Activated naive CD8-positive, alpha-beta T cell treated with anti-CD3 and anti-CD28 coated beads, Interleukin-2, amount 50 U/mL, for 24 hours (primary cell): ENCODE measurements at regions not wholly inside any gene's neighbourhood (a gene's known extent, or its start where the extent isn't known, plus 50 kb on each side); places are given as distances from the start of the nearest gene placed in this dataset.
"Not testable (repeated sequence)": the region's sequence is repeated elsewhere in the genome, so short reads cannot be mapped to it uniquely, and the experiment has no call there.

Experiments used
- ATAC-seq: fragments of 150-1000 bp; cut with Tn5 transposase; one replicate; pipeline ENCODE4 v1.10.0; 2021
- DNase-seq: peaks from one replicate; pipeline ENCODE4 v3.0.0; 2021
- H3K27ac Mint-ChIP-seq: one replicate; pipeline ENCODE4 v1.8.0; 2021; ENCODE audit warnings: mild to moderate bottlenecking, mixed read lengths
- H3K27me3 Mint-ChIP-seq: one replicate; pipeline ENCODE4 v1.8.0; 2021; ENCODE audit warnings: mixed read lengths
- H3K36me3 Mint-ChIP-seq: one replicate; pipeline ENCODE4 v1.8.0; 2021; ENCODE audit warnings: low read depth, mixed read lengths
- H3K4me1 Mint-ChIP-seq: one replicate; pipeline ENCODE4 v1.8.0; 2021; ENCODE audit warnings: mixed read lengths
- H3K4me3 Mint-ChIP-seq: one replicate; pipeline ENCODE4 v1.8.0; 2021; ENCODE audit warnings: mild to moderate bottlenecking, moderate library complexity, mixed read lengths
- H3K9me3 Mint-ChIP-seq: one replicate; pipeline ENCODE4 v1.8.0; 2021; ENCODE audit warnings: mixed read lengths

- Mint-ChIP-seq H3K27me3 (peaks cover 15% of the 10 kb centered on the region), H3K9me3 (no peaks in the 10 kb centered on the region), H3K27ac (no peak overlapping the region), H3K36me3 (no peaks in the 10 kb centered on the region), H3K4me3 (no peak overlapping the region), H3K4me1 (no peaks in the 10 kb centered on the region)
- DNase-seq (no peak), ATAC-seq (no peak)
Observed at GRCh38 chr7:29619111-29619510, 55.5 kb downstream of the PRR15 start.

- H3K27ac Mint-ChIP-seq = no peak overlapping the region
- peaks cover 17% of the 10 kb centered on the region for H3K27me3 Mint-ChIP-seq
- no peak overlapping the region for H3K4me3 Mint-ChIP-seq
- no peaks in the 10 kb centered on the region for H3K9me3 Mint-ChIP-seq
- no peak for DNase-seq
- H3K4me1 Mint-ChIP-seq = no peaks in the 10 kb centered on the region
- H3K36me3 Mint-ChIP-seq = no peaks in the 10 kb centered on the region
- ATAC-seq = no peak
Observed at GRCh38 chr7:29619848-29620555, 56.4 kb downstream of the PRR15 start.

DNA sequence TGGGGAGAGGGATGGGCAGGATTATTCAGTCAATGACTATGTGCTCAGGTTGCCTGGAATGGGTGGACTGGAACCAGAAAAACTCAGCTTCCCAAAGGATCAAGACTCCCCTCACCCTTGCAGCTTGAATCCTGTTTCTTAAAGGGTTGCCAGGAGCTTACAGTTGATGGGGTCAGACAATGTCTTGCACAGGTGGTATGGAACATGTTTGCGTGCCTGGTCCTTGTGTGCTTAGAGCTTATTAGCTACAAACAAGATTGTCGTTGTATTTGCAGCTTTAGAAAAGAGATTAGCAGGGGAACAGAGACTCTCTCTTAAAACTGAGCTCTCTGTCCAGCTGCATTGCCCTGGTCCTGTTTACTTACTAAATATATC lies 56.9 kb downstream of the PRR15 start:
- Mint-ChIP-seq H3K36me3 (no peaks in the 10 kb centered on the region), H3K9me3 (no peaks in the 10 kb centered on the region), H3K4me3 (no peak overlapping the region), H3K27ac (no peak overlapping the region), H3K4me1 (no peaks in the 10 kb centered on the region), H3K27me3 (peaks cover 19% of the 10 kb centered on the region)
- no peak for DNase-seq
- no peak for ATAC-seq

DNA sequence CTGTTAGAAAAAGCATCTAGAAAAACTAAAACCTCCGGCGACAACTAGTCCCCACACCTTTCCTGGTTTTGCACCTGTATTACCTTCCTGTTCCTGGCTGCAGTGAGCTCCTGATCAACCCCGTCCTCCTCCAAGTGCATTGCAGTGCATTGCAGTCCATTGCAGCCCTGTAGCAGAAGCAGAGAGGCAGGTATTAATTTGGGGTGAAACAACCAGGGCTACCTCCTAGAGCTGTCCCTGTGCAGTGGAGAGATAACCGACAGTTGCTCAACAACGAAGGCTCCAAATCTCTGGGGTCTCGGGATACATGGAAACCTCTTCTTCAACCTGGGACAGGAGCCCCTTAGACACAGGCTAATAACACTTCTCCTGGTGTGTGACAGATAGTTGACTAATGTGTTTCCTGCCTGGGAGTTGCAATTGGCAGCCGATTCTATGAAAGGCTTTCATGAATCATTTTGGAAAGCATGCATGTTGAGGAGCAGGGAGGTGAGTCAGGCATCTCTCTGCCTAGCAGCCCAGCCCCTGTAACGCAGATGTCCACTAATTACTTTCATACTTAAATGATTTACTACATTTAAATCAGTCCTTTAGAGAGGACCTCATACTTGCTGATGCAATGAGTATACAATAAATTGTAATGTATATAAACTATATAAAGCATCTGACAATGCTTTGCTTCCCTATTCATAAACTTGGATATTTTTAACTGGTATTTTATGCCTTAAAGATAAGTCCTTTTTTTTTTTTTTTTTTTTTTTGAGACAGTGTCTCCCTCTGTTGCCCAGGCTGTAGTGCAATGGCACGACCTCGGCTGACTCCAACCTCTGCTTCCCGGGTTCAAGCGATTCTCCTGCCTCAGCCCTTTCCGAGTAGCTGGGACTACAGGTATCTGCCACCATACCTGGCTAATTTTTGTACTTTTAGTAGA lies 59.0 kb downstream of the PRR15 start:
- Mint-ChIP-seq H3K4me3 (no peak overlapping the region), H3K9me3 (no peaks in the 10 kb centered on the region), H3K36me3 (no peaks in the 10 kb centered on the region), H3K27ac (no peak overlapping the region), H3K4me1 (no peaks in the 10 kb centered on the region), H3K27me3 (peaks cover 12% of the 10 kb centered on the region)
- DNase-seq (no peak), ATAC-seq (no peak)

DNA sequence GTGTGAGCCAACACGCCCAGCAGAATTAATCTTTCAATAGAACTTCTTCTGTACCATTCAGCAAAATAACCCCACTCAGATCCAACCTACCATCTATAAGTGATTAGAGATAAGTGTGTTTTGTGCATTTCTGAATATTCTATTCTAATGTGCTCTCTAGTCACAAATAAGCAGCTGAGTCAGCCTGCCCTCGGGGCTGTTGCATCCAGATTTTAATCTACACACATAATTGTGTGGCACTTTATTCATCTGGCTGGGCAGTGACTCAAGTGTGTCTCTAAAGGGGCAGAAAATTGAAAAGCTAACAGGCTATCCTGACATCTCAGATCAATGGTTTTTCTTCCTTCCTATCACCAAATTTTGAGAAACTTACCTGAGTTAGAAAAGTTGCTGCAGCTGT lies 60.3 kb downstream of the PRR15 start:
- no peak overlapping the region for H3K4me3 Mint-ChIP-seq
- H3K27me3 Mint-ChIP-seq = peaks cover 12% of the 10 kb centered on the region
- DNase-seq (no peak), ATAC-seq (no peak)
- H3K36me3 Mint-ChIP-seq = no peaks in the 10 kb centered on the region
- H3K27ac Mint-ChIP-seq = no peak overlapping the region
- no peaks in the 10 kb centered on the region for H3K4me1 Mint-ChIP-seq
- H3K9me3 Mint-ChIP-seq = no peaks in the 10 kb centered on the region

GRCh38 chr7:29626730-29627129 lies 63.1 kb downstream of the PRR15 start:
- Mint-ChIP-seq H3K27me3 (peaks cover 13% of the 10 kb centered on the region), H3K4me1 (no peaks in the 10 kb centered on the region), H3K9me3 (no peaks in the 10 kb centered on the region), H3K27ac (no peak overlapping the region), H3K36me3 (no peaks in the 10 kb centered on the region), H3K4me3 (no peak overlapping the region)
- ATAC-seq (no peak), DNase-seq (no peak)

- Mint-ChIP-seq H3K4me1 (no peaks in the 10 kb centered on the region), H3K9me3 (no peaks in the 10 kb centered on the region), H3K27ac (no peak overlapping the region), H3K4me3 (no peak overlapping the region), H3K36me3 (no peaks in the 10 kb centered on the region), H3K27me3 (peaks cover 13% of the 10 kb centered on the region)
- DNase-seq (no peak), ATAC-seq (no peak)
Observed at GRCh38 chr7:29627631-29628030, 64.0 kb downstream of the PRR15 start.

- Mint-ChIP-seq H3K36me3 (no peaks in the 10 kb centered on the region), H3K4me3 (no peak overlapping the region), H3K27ac (no peak overlapping the region), H3K4me1 (no peaks in the 10 kb centered on the region), H3K9me3 (no peaks in the 10 kb centered on the region), H3K27me3 (peaks cover 9% of the 10 kb centered on the region)
- DNase-seq (no peak), ATAC-seq (no peak)
Observed at GRCh38 chr7:29629507-29629906, 65.9 kb downstream of the PRR15 start.

GRCh38 chr7:29635067-29636008 lies 71.7 kb downstream of the PRR15 start:
- H3K9me3 Mint-ChIP-seq, ATAC-seq, H3K4me3 Mint-ChIP-seq, DNase-seq, H3K27ac Mint-ChIP-seq, H3K4me1 Mint-ChIP-seq, H3K36me3 Mint-ChIP-seq, H3K27me3 Mint-ChIP-seq: not testable (repeated sequence)

- H3K27me3 Mint-ChIP-seq = no peaks in the 10 kb centered on the region
- H3K36me3 Mint-ChIP-seq = no peaks in the 10 kb centered on the region
- H3K4me3 Mint-ChIP-seq = no peak overlapping the region
- ATAC-seq (no peak), DNase-seq (no peak)
- H3K27ac Mint-ChIP-seq = no peak overlapping the region
- H3K4me1 Mint-ChIP-seq = no peaks in the 10 kb centered on the region
- no peaks in the 10 kb centered on the region for H3K9me3 Mint-ChIP-seq
Observed at GRCh38 chr7:29636009-29636351, 72.3 kb downstream of the PRR15 start.

DNA sequence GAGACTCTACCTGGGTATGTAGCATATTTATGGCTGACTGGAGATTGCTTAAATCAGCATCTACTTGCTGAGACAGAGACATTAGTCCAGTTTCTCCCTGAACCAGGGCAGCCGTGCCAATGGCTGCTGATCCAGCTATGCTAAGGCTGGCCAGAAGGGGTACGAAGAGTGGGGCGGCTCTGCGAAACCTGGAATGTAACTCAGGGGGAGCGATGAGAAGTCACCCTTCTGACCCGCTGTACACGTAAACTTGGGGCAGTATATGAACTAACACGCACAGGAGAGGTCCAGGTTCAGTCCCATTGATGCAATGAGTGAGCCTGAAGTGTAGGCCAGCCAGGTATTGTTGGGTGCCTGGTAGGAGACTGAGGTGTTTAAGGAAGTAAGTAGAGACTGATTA lies 73.7 kb downstream of the PRR15 start:
- Mint-ChIP-seq H3K4me1 (no peaks in the 10 kb centered on the region), H3K27ac (no peak overlapping the region), H3K36me3 (no peaks in the 10 kb centered on the region), H3K27me3 (no peaks in the 10 kb centered on the region), H3K4me3 (no peak overlapping the region), H3K9me3 (no peaks in the 10 kb centered on the region)
- DNase-seq = no peak
- no peak for ATAC-seq

DNA sequence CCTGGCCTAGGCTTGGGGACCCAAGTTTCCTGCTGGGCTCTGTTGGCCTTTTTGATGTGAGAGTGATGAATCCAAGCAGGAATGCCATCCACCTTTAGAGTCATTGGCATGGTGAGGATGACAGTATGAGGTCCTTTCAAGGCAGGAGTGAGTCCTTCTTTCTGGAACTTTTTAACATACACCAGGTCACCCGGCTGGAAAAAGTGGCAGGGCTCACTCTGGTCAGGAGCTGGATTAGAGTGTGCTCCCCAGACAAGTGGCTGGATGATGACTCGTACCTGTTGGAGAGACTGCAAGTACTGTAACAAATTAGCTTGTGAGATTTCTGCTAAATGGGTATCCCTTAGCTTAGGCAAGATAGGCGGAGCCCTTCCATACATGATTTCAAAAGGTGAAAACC lies 75.2 kb downstream of the PRR15 start:
- not testable (repeated sequence) for H3K4me1 Mint-ChIP-seq, ATAC-seq, H3K9me3 Mint-ChIP-seq, H3K27me3 Mint-ChIP-seq, H3K4me3 Mint-ChIP-seq, DNase-seq, H3K36me3 Mint-ChIP-seq, H3K27ac Mint-ChIP-seq

GRCh38 chr7:29639386-29639785 lies 75.8 kb downstream of the PRR15 start:
- no peaks in the 10 kb centered on the region for H3K4me1 Mint-ChIP-seq
- DNase-seq = no peak
- H3K36me3 Mint-ChIP-seq = no peaks in the 10 kb centered on the region
- H3K27me3 Mint-ChIP-seq = peaks cover 3% of the 10 kb centered on the region
- ATAC-seq = no peak
- no peak overlapping the region for H3K4me3 Mint-ChIP-seq
- no peak overlapping the region for H3K27ac Mint-ChIP-seq
- no peaks in the 10 kb centered on the region for H3K9me3 Mint-ChIP-seq

GRCh38 chr7:29639886-29640595 lies 76.4 kb downstream of the PRR15 start:
- Mint-ChIP-seq H3K4me1 (no peaks in the 10 kb centered on the region), H3K36me3 (no peaks in the 10 kb centered on the region), H3K9me3 (no peaks in the 10 kb centered on the region), H3K27me3 (peaks cover 3% of the 10 kb centered on the region), H3K27ac (no peak overlapping the region), H3K4me3 (no peak overlapping the region)
- DNase-seq = no peak
- no peak for ATAC-seq
